BJ (cell line): ENCODE measurements at regions not wholly inside any gene's neighbourhood (a gene's known extent, or its start where the extent isn't known, plus 50 kb on each side); places are given as distances from the start of the nearest gene placed in this dataset.

Experiments
- CTCF ChIA-PET: fragments of 350-600 bp; formaldehyde crosslinking; extraction: SDS; loops from one replicate; lab custom pipeline; 2021; ENCODE audit warnings: antibody characterized with exemption, inconsistent platforms; lab: Yijun Ruan, JAX
- POLR2A ChIA-PET: fragments of 300-600 bp; sonication (Branson Sonifier 250); formaldehyde crosslinking; extraction: SDS; loops from one replicate; lab custom pipeline; 2021; ENCODE audit warnings: antibody characterized with exemption; lab: Charles Lee
- DNase-seq: peaks from one replicate; pipeline ENCODE4 v3.0.0-alpha.2; 2011; ENCODE audit warnings: low read depth
- H3K27me3 ChIP-seq: 2 replicates; pipeline ENCODE4 v1.6.0; 2011; ENCODE audit warnings: low read length; ENCODE audit not compliant: control insufficient read depth, insufficient read depth
- H3K36me3 ChIP-seq: 2 replicates; pipeline ENCODE4 v1.5.1; 2011; ENCODE audit warnings: low read length; ENCODE audit not compliant: control insufficient read depth, insufficient read depth
- H3K4me3 ChIP-seq: 2 replicates; pipeline ENCODE4 v1.5.1; 2011; ENCODE audit warnings: low read depth, mild to moderate bottlenecking, control low read depth, low read length
- CTCF ChIP-seq: IDR thresholded peaks from 2 replicates; pipeline ENCODE4 v1.5.1; 2011; ENCODE audit warnings: low read depth, mild to moderate bottlenecking, control low read depth, inconsistent platforms, low read length, moderate library complexity; ENCODE audit not compliant: insufficient read depth

GRCh38 chr1:199116488-199116887 is 477.6 kb downstream of the PTPRC start:
- Histone ChIP-seq H3K27me3 (no peaks in the 10 kb centered on the region), H3K4me3 (no peak overlapping the region), H3K36me3 (no peaks in the 10 kb centered on the region)
- ChIA-PET CTCF (no interaction called here), POLR2A (no interaction called here)
- no peak for TF ChIP-seq CTCF
- no peak for DNase-seq

DNA sequence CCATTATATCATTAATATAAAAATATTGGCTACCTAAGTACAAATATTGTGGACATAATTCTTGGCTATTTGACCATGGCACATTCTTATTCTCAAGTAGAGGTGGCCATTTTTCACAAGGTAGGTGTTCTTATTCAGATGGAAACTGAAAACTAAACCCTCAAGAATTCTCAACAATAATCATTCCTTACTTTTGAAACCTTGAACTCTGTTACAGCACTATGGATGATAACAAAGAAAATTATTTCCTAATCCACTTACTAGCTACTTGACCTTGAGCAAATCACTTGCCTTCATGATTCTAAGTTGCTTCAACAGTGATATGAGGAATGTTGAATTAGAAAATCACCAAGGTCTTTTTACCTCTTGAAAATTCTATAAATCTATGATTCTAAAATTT is 482.2 kb downstream of the PTPRC start:
- no peak for TF ChIP-seq CTCF
- no peak overlapping the region for H3K4me3 ChIP-seq
- ChIA-PET CTCF (interaction anchor here (1.1 kb wide), 1 partner anchor 371 kb away, joined by 3 read pairs; no protein-coding TSS in a partner anchor), POLR2A (no interaction called here)
- H3K27me3 ChIP-seq, result no peaks in the 10 kb centered on the region
- DNase-seq, result no peak
- H3K36me3 ChIP-seq, result no peaks in the 10 kb centered on the region

- ChIA-PET POLR2A (no interaction called here), CTCF (interaction anchor here (0.9 to 1.1 kb wide), 2 partner anchors 9 to 372 kb away, joined by 3 to 6 read pairs; no protein-coding TSS in a partner anchor)
- Histone ChIP-seq H3K27me3 (no peaks in the 10 kb centered on the region), H3K4me3 (no peak overlapping the region), H3K36me3 (no peaks in the 10 kb centered on the region)
- DNase-seq, result no peak
- no peak for TF ChIP-seq CTCF
Measured at GRCh38 chr1:199122085-199122484, 483.2 kb downstream of the PTPRC start.

- ChIA-PET CTCF (interaction anchor here (0.9 to 1.1 kb wide), 2 partner anchors 10 kb away, joined by 6 to 7 read pairs; no protein-coding TSS in a partner anchor), POLR2A (interaction anchor here (0.6 kb wide), 1 partner anchor 967 kb away, joined by 6 read pairs; no protein-coding TSS in a partner anchor)
- no peaks in the 10 kb centered on the region for H3K27me3 ChIP-seq
- H3K36me3 ChIP-seq, result no peaks in the 10 kb centered on the region
- no peak for DNase-seq
- TF ChIP-seq CTCF, result no peak
- H3K4me3 ChIP-seq, result no peak overlapping the region
Measured at GRCh38 chr1:199122532-199123311, 483.9 kb downstream of the PTPRC start.

DNA sequence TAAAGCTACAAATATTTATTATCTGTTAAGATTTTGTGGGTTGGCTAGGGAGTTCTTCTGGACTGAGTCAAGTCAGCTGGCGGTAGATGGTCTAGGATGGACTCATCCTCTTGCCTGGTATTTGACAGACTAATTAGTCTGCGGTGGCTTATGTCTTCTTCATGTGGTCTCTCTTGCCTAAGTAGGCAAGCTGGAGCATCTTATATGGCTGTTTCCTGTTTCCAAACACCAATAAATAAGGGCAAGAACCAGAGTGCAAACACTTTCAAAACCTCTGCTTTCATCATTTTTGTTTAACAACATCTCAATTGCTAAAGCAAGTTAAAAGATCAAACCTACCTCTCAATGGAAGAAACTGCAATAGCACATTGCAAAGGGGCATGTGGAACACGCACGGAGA is 484.8 kb downstream of the PTPRC start:
- TF ChIP-seq CTCF, result 0 out of 2 replicates have a peak, but pooled peaks have one; percentile 3
- ChIA-PET POLR2A (no interaction called here), CTCF (interaction anchor here (1.1 to 1.6 kb wide), 3 partner anchors 11 to 324 kb away, joined by 3 to 7 read pairs (median 4); no protein-coding TSS in a partner anchor)
- H3K27me3 ChIP-seq, result no peaks in the 10 kb centered on the region
- DNase-seq, result peak; percentile 66
- no peaks in the 10 kb centered on the region for H3K36me3 ChIP-seq
- H3K4me3 ChIP-seq, result no peak overlapping the region
